GM19397 (cell line): ENCODE measurements at regions not wholly inside any gene's neighbourhood (a gene's known extent, or its start where the extent isn't known, plus 50 kb on each side); places are given as distances from the start of the nearest gene placed in this dataset.
"Not testable (repeated sequence)": the region's sequence is repeated elsewhere in the genome, so short reads cannot be mapped to it uniquely, and the experiment has no call there.

ENCODE experiments used
- ATAC-seq: cut with Tn5 transposase; IDR thresholded peaks from one replicate; pipeline ENCODE4 v1.9.1; 2021; ENCODE audit warnings: mild to moderate bottlenecking, moderate library complexity; ENCODE audit not compliant: unreplicated experiment

DNA sequence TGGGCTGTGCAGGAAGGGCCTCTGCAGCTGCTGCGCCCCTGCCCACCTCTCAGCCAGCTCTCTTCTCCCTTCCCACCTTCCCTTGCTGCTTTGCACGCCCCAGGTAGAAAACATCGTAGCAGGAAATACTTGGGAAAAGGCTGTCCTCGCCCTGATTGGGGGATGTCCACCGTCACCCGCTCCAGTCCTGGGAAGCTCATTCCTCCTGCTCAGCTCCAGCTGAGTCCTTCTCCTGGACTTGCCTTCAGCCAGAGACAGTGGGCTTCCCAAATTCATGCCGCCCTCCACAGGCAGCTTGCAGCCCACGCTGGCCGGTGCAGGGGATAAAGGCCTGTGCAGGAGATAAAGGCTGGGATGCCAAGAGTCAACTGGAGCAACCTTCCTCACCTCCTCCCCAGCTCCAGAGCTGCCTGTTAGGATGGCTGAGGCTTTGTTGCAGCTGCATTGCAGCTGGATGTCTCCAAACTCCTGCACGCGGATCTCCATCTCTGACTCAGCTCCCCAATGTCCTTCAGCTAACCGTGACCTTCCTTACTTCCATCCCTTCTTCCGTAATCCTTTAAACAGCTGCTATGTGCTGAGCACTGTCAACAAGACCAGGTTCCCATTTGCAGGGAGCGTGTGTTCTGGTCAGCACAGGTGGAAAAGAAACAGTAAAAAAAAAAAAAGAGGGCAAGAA, 402.0 kb upstream of the TNRC6C start:
- no peak for ATAC-seq

DNA sequence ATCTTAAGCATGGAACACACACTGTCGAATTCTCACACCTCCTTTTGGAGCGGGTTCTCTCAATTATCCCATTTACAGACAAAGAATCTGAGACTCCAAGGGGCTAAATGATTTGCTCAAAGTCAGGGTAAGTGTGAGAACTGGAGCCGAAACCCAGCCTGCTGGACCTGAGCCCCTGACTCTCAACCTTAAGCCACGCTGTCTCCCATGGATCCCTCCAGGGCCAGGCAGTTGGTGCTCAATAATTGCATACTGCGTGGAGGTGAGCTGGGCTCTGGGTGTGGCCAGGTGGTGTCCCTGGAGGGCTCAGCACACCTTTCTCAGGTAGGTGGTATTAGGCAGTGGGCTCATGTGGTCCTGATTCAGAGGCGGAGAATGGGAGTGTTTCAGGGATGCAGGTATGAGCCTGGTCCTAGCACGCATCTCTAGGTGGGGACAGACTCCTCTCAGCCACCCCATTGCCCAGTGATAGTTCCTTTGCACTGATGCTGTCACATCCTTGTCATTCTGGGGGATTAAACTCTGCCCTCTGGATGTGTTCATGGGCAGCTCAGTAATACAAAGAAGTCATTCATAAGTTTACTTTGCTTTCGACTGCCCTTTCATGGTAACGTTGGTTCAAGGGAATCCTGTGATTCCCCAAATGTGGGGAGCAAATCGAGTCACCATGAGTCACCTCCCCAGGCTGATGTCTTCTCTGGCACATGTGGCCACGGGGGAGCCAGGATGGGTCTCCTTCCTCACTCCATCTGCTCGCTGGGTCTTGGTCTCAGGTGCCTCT, 399.5 kb upstream of the TNRC6C start:
- ATAC-seq = no peak

GRCh38 chr17:77560381-77560780, 398.1 kb upstream of the TNRC6C start:
- ATAC-seq = no peak

- no peak for ATAC-seq
Measured at GRCh38 chr17:77560841-77561240, 397.7 kb upstream of the TNRC6C start.

- not testable (repeated sequence) for ATAC-seq
Measured at GRCh38 chr17:77562361-77562760, 396.1 kb upstream of the TNRC6C start.

- no peak for ATAC-seq
Measured at GRCh38 chr17:77563439-77564102, 394.9 kb upstream of the TNRC6C start.

DNA sequence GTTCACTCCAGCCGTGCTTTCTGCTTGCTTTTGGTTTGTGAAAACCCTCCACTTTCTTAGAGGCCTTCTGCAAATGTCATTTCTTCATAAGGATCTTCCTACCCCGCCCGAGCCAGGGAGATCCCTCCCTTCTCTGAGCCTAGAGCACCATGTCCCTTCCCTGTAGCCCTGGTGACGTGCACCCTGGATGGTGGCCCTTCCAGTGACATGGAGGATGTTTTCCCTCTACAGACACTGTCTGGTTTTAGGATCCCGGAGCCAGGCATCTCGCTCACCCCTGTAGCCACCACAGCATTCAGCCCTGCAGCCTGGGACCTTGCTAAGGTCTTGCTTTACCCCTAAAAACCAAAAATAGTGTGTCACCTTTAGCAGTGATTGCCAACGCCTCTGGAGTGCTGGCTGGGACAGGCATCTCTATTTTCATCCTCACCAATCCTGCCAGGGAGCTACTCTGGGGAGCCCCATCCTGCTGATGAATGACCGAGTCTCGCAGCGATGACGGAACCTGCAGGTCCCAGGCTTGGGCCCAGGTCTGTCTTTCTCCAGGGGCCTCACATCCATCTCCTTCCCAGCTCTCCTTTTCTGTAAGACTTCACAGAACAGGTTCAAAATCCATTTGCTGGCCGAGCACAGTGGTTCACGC, 394.1 kb upstream of the TNRC6C start:
- ATAC-seq = no peak

- ATAC-seq = no peak
Measured at GRCh38 chr17:77565166-77565565, 393.3 kb upstream of the TNRC6C start.

GRCh38 chr17:77566151-77566550, 392.4 kb upstream of the TNRC6C start:
- no peak for ATAC-seq

- no peak for ATAC-seq
Measured at GRCh38 chr17:77566566-77567138, 391.9 kb upstream of the TNRC6C start.

- no peak for ATAC-seq
Measured at GRCh38 chr17:77568540-77568939, 390.0 kb upstream of the TNRC6C start.

DNA sequence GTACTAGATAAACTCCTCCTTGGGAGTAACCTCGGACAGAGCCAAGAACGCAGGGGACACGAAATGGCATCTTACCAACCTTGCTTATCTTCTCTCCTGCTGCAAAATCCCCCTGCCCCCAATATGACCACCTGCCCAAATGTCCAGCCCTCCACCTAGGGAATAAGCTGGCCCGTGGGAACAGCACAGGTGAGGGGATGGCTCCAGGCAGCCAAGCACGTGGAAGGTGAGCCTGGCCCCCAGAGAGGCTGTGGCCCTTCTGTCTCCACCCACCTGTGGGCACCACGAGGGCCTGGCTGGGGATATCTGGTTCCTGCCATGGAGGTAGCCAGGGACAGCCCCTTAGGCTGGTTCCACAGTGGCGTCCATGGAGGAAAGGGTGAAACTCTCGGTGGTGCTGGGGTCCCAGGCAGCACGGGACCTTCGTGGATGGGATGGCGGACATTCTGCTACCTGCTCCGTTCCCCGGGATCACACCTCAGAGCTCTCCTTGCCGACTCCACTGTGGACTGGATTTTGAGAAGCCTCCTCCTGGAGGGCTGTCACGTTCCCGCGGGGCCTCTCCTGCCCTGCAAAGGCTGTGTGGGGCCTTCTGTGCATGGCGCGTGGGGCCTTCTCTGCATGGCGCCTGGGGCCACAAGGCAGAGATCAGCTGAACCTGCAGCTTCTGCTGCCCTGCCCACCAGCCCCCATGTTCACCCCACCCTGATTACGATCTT, 388.5 kb upstream of the TNRC6C start:
- ATAC-seq = no peak

GRCh38 chr17:77570565-77570898, 388.0 kb upstream of the TNRC6C start:
- no peak for ATAC-seq

GRCh38 chr17:77571155-77571981, 387.1 kb upstream of the TNRC6C start:
- no peak for ATAC-seq

DNA sequence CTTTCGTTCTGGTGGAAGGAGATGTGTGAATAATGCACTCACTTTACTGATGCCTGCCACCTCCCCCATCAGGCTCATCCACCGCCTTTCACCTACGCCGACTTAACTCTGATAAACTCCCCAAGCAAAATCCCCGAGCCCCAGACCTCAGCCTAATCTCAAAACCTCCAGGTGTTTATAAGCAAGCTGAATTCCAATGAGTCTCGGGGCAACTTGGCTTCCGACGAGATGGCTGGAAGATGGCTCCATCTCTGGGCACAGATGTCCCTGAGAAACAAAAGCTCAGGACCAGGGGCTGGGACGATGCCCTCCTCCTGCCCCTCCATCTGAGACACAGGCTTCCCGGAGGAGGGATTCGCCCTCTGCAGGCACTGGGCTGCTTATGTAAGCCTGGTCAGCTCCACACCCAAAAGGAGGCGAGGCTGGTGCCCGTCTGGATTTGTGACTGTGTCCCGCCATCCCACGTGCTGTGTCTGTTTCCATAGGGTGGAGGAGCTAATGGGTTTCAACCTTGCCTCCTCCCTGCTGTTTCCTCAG, 386.4 kb upstream of the TNRC6C start:
- ATAC-seq = no peak

GRCh38 chr17:77572851-77573250, 385.7 kb upstream of the TNRC6C start:
- ATAC-seq = no peak

DNA sequence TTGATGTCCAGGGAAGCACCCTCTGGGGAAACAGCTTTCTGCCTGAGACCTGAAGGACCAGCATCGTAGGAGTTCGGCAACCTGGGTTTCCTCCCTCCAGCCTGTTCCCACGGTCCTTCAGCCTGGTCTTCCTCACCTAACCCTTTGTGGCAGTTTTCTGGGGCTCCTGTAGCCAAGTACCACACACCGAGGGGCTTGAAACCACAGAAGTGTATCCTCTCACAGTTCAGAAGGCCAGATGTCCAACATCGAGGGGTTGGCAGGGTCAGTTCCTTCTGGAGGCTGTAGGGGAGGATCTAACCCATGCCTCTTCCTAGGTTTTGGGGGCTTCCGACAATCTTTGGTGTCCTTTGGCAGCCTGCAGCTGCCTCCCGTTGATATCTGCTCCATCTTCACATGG, 381.0 kb upstream of the TNRC6C start:
- no peak for ATAC-seq

DNA sequence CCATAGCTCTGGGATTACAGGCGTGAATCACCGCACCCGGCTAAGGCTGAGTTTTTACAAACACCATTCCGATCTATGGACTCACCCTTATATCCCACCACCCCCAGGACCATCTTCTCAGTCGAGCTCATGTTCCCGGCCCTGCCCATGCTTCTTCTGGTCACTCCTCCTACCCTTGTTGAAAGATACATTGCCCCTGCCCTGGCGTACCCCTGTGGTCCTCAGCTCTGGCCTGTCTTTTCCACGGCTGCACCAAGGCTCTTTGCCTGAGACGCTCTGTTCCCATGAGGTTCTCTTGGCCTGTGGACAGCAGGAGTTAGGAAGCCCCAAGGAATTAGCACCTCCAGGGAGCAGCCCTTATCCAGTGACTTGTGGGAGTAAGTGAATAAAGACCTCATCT, 379.4 kb upstream of the TNRC6C start:
- no peak for ATAC-seq

DNA sequence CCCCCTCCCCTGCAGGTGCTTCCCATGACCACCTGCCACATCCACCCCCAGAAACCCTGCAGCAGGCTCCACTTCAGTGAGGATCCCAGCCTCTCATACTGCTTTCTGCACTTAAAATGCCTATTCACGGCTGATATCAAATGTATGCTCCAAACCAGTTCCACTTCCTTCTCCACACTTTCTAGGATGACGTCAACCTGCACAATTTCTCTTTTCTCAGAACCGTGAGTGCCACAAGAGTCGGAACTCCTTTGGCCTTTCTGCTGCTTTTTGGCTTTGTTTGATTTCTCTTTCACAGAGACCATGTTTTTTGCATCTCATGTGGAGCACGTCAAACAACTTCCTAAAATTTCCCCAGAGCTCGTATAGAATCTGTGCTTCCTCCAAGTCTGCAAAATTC, 378.8 kb upstream of the TNRC6C start:
- ATAC-seq = no peak
